Hepatocyte (in vitro differentiated cells): ENCODE measurements at regions not wholly inside any gene's neighbourhood (a gene's known extent, or its start where the extent isn't known, plus 50 kb on each side); places are given as distances from the start of the nearest gene placed in this dataset.

Source experiments
- EZH2phosphoT487 ChIP-seq: fragments of 200-600 bp; sonication (generic); IDR thresholded peaks from one replicate; pipeline ENCODE4 v1.6.1; 2018; ENCODE audit warnings: antibody characterized with exemption, mild to moderate bottlenecking, low read depth, moderate library complexity; ENCODE audit not compliant: unreplicated experiment, severe bottlenecking
- TF ChIP-seq, protein P1 (sequence below): fragments of 200-600 bp; sonication (generic); IDR thresholded peaks from 2 replicates; pipeline ENCODE4 v1.5.1; 2016; ENCODE audit warnings: antibody characterized with exemption, mild to moderate bottlenecking; ENCODE audit not compliant: poor library complexity

DNA sequence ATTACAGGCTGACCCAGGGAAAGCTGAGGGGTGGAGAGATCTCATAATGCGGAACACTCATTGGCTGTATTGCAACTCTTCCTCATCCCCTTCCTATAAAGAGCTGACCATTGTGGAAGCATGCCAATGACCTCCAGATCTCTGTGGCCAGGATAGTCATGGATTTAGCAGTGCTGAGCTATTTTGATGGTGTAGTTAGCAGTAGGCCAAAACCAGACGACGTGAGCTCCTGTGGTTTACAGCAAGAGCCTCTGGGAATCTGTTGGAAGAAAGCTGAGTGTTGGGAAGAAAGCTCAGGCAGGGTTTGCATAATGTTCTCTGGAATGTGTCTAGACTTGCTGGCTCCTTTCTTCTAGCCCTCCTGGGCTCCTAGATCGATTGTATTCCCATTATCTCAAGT, 187.5 kb upstream of the GPC6 start:
- TF ChIP-seq, protein P1, sequence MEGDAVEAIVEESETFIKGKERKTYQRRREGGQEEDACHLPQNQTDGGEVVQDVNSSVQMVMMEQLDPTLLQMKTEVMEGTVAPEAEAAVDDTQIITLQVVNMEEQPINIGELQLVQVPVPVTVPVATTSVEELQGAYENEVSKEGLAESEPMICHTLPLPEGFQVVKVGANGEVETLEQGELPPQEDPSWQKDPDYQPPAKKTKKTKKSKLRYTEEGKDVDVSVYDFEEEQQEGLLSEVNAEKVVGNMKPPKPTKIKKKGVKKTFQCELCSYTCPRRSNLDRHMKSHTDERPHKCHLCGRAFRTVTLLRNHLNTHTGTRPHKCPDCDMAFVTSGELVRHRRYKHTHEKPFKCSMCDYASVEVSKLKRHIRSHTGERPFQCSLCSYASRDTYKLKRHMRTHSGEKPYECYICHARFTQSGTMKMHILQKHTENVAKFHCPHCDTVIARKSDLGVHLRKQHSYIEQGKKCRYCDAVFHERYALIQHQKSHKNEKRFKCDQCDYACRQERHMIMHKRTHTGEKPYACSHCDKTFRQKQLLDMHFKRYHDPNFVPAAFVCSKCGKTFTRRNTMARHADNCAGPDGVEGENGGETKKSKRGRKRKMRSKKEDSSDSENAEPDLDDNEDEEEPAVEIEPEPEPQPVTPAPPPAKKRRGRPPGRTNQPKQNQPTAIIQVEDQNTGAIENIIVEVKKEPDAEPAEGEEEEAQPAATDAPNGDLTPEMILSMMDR = no peak
- TF ChIP-seq EZH2phosphoT487 = no peak
